Panc1 (cell line): ENCODE measurements at regions not wholly inside any gene's neighbourhood (a gene's known extent, or its start where the extent isn't known, plus 50 kb on each side); places are given as distances from the start of the nearest gene placed in this dataset.

Source experiments
- ATAC-seq: fragments of 200-7000 bp; cut with Tn5 transposase; 2 replicates; pipeline ENCODE4 v1.9.1; 2020; ENCODE audit warnings: mild to moderate bottlenecking, moderate library complexity
- BruUV-seq: library from RNA; stranded (reverse); fragments of 400-500 nt; replicated peaks from 2 replicates; lab custom pipeline; 2021; lab: Mats Ljungman, UMichigan
- CTCF ChIA-PET: fragments of 300-600 bp; sonication (Branson Sonifier 250); formaldehyde crosslinking; loops from one replicate; lab custom pipeline; 2022; ENCODE audit warnings: antibody characterized with exemption; lab: Charles Lee
- POLR2A ChIA-PET: fragments of 300-600 bp; sonication (Branson Sonifier 250); formaldehyde crosslinking; loops from one replicate; lab custom pipeline; 2022; ENCODE audit warnings: antibody characterized with exemption; lab: Charles Lee
- DNase-seq: peaks from one replicate; pipeline ENCODE4 v3.0.0-alpha.2; 2010; ENCODE audit warnings: low read depth, low spot score
- H3K27ac ChIP-seq: 2 replicates; pipeline ENCODE4 v1.5.1; 2011; ENCODE audit warnings: mild to moderate bottlenecking, low read length, inconsistent platforms
- H3K27me3 ChIP-seq: fragments of 200-500 bp; sonication (Bioruptor generic); 2 replicates; pipeline ENCODE4 v1.6.0; 2014; ENCODE audit warnings: low read length, inconsistent platforms; ENCODE audit not compliant: control insufficient read depth, insufficient read depth
- H3K36me3 ChIP-seq: fragments of 200-500 bp; sonication (Bioruptor generic); 2 replicates; pipeline ENCODE4 v1.5.1; 2014; ENCODE audit warnings: inconsistent platforms, mild to moderate bottlenecking, low read length, moderate library complexity; ENCODE audit not compliant: control insufficient read depth, insufficient read depth
- H3K4me1 ChIP-seq: 2 replicates; pipeline ENCODE4 v1.5.1; 2011; ENCODE audit warnings: inconsistent platforms, mild to moderate bottlenecking, low read length, moderate library complexity; ENCODE audit not compliant: control insufficient read depth, insufficient read depth
- H3K4me3 ChIP-seq, 2 experiments: 2 replicates each; pipeline ENCODE4 v1.5.1; 2011 to 2012; ENCODE audit warnings: low read depth in 2 of 2, low read length in 2 of 2, mild to moderate bottlenecking in 2 of 2, inconsistent platforms in 1 of 2, moderate library complexity in 1 of 2
- H3K9me3 ChIP-seq: fragments of 200-500 bp; sonication (Bioruptor generic); 2 replicates; pipeline ENCODE4 v1.5.1; 2014; ENCODE audit warnings: low read depth, mild to moderate bottlenecking, inconsistent platforms, low read length, moderate library complexity; ENCODE audit not compliant: control insufficient read depth, insufficient read depth
- POLR2AphosphoS5 ChIP-seq: IDR thresholded peaks from 2 replicates; pipeline ENCODE4 v1.6.1; 2012; ENCODE audit warnings: mild to moderate bottlenecking, low read depth, low read length, moderate library complexity
- SIN3A ChIP-seq: IDR thresholded peaks from 2 replicates; pipeline ENCODE4 v1.6.1; 2012; ENCODE audit warnings: low read depth, mild to moderate bottlenecking, low read length, moderate library complexity, borderline replicate concordance; ENCODE audit not compliant: insufficient read depth
- TCF7L2 ChIP-seq: IDR thresholded peaks from 2 replicates; pipeline ENCODE4 v1.6.1; 2011; ENCODE audit warnings: mild to moderate bottlenecking, low read depth, low read length, inconsistent platforms
- in situ Hi-C: cut with HindIII; loops from 2 replicates; pipeline ENCODE4 v1.10.0; 2016; ENCODE audit warnings: low sequenced_read_pairs, low pct_unique_long_range_greater_than_20kb
- intact Hi-C: fragments of 100-400 bp; cut with micrococcal nuclease; formaldehyde crosslinking; loops from one replicate; pipeline ENCODE4 v1.10.0; 2022; ENCODE audit not compliant: unreplicated experiment
- TF ChIP-seq, protein P1 (sequence below), 2 experiments: IDR thresholded peaks; 2 replicates each; pipeline ENCODE4 v1.6.1; 2011 to 2012; ENCODE audit warnings: low read depth in 2 of 2, control low read depth in 1 of 2, low read length in 1 of 2, mild to moderate bottlenecking in 1 of 2, moderate library complexity in 1 of 2; ENCODE audit not compliant: insufficient read depth in 1 of 2
- TF ChIP-seq, protein P2 (sequence below): fragments of 450-650 bp; IDR thresholded peaks from 2 replicates; pipeline ENCODE4 v1.5.1; 2017; ENCODE audit warnings: mild to moderate bottlenecking

DNA sequence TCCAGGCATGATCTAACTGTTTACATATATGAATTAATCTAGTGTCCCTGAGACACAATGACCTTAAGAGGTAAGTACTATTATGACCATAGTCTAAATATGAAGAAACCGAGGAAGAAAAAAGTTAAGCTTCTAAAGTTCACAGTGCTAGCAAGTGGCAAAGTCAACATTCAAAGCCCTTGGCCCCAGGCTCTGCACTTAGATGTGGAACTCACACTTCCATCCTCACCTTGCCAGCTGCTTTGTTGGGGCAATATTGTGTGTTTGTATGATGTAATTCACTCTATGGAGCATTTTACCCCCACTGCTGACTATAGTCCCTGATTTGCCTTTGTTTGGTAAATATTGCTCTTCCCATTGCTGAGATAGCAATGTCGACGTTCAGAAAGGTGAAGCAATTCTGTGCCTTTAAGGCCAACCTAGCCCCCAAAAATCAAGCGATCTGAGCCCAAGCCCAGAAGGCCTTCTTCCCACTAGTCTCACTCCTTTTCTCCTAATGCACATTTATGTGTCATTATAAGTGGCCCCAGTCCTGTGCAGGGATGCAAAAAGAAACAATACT lies 487.6 kb upstream of the ZMIZ1 start:
- TF ChIP-seq TCF7L2 (no peak), SIN3A (no peak), POLR2AphosphoS5 (no peak)
- TF ChIP-seq, protein P1, sequence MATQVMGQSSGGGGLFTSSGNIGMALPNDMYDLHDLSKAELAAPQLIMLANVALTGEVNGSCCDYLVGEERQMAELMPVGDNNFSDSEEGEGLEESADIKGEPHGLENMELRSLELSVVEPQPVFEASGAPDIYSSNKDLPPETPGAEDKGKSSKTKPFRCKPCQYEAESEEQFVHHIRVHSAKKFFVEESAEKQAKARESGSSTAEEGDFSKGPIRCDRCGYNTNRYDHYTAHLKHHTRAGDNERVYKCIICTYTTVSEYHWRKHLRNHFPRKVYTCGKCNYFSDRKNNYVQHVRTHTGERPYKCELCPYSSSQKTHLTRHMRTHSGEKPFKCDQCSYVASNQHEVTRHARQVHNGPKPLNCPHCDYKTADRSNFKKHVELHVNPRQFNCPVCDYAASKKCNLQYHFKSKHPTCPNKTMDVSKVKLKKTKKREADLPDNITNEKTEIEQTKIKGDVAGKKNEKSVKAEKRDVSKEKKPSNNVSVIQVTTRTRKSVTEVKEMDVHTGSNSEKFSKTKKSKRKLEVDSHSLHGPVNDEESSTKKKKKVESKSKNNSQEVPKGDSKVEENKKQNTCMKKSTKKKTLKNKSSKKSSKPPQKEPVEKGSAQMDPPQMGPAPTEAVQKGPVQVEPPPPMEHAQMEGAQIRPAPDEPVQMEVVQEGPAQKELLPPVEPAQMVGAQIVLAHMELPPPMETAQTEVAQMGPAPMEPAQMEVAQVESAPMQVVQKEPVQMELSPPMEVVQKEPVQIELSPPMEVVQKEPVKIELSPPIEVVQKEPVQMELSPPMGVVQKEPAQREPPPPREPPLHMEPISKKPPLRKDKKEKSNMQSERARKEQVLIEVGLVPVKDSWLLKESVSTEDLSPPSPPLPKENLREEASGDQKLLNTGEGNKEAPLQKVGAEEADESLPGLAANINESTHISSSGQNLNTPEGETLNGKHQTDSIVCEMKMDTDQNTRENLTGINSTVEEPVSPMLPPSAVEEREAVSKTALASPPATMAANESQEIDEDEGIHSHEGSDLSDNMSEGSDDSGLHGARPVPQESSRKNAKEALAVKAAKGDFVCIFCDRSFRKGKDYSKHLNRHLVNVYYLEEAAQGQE (IDR thresholded peaks at IDR 0.05; ENCODE audit: insufficient read depth in 1 of 2, low read depth in 2 of 2, low read length in 1 of 2) = no peak
- TF ChIP-seq, protein P2, sequence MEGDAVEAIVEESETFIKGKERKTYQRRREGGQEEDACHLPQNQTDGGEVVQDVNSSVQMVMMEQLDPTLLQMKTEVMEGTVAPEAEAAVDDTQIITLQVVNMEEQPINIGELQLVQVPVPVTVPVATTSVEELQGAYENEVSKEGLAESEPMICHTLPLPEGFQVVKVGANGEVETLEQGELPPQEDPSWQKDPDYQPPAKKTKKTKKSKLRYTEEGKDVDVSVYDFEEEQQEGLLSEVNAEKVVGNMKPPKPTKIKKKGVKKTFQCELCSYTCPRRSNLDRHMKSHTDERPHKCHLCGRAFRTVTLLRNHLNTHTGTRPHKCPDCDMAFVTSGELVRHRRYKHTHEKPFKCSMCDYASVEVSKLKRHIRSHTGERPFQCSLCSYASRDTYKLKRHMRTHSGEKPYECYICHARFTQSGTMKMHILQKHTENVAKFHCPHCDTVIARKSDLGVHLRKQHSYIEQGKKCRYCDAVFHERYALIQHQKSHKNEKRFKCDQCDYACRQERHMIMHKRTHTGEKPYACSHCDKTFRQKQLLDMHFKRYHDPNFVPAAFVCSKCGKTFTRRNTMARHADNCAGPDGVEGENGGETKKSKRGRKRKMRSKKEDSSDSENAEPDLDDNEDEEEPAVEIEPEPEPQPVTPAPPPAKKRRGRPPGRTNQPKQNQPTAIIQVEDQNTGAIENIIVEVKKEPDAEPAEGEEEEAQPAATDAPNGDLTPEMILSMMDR = no peak
- no peak for DNase-seq
- H3K36me3 ChIP-seq = no peaks in the 10 kb centered on the region
- CTCF ChIA-PET = no interaction called here
- no peak for ATAC-seq
- no TSS peak for BruUV-seq
- H3K4me3 ChIP-seq = no peak overlapping the region
- in situ Hi-C loops (no loop called here), intact Hi-C loops (no loop called here)
- POLR2A ChIA-PET = no interaction called here
- H3K27ac ChIP-seq = no peak overlapping the region
- H3K27me3 ChIP-seq = peaks cover 8% of the 10 kb centered on the region; the same call in 1 of the 2 replicates
- no peaks in the 10 kb centered on the region for H3K4me1 ChIP-seq
- no peaks in the 10 kb centered on the region for H3K9me3 ChIP-seq

- no peak for DNase-seq
- ATAC-seq = no peak
- in situ Hi-C loops = no loop called here
- POLR2A ChIA-PET = no interaction called here
- TF ChIP-seq POLR2AphosphoS5 = no peak
- no peak for TF ChIP-seq TCF7L2
- TF ChIP-seq, protein P1 (IDR thresholded peaks at IDR 0.05; ENCODE audit: insufficient read depth in 1 of 2, low read depth in 2 of 2, low read length in 1 of 2) = no peak
- TF ChIP-seq, protein P2 = no peak
- TF ChIP-seq SIN3A = no peak
- H3K4me1 ChIP-seq = no peaks in the 10 kb centered on the region
- BruUV-seq = no TSS peak
- peaks cover 8% of the 10 kb centered on the region; the same call in 1 of the 2 replicates for H3K27me3 ChIP-seq
- no peak overlapping the region for H3K4me3 ChIP-seq
- no peaks in the 10 kb centered on the region for H3K9me3 ChIP-seq
- CTCF ChIA-PET = no interaction called here
- intact Hi-C loops = no loop called here
- no peaks in the 10 kb centered on the region for H3K36me3 ChIP-seq
- no peak overlapping the region for H3K27ac ChIP-seq
Observed at GRCh38 chr10:78582540-78582939, 486.2 kb upstream of the ZMIZ1 start.
